Ammon's horn (tissue), 1 donor: ENCODE measurements at regions not wholly inside any gene's neighbourhood (a gene's known extent, or its start where the extent isn't known, plus 50 kb on each side); places are given as distances from the start of the nearest gene placed in this dataset.

Source experiments
- DNase-seq: peaks from one replicate; pipeline ENCODE4 v3.0.0-alpha.2; 2016; ENCODE audit warnings: low spot score

GRCh38 chr7:73964786-73965185 is 63.2 kb upstream of the ELN start:
- DNase-seq: no peak

GRCh38 chr7:73966062-73966940 is 61.7 kb upstream of the ELN start:
- DNase-seq: no peak

GRCh38 chr7:73966941-73967831 is 60.8 kb upstream of the ELN start:
- no peak for DNase-seq

- DNase-seq: no peak
Measured at GRCh38 chr7:73967832-73968290, 60.1 kb upstream of the ELN start.

GRCh38 chr7:73968487-73968886 is 59.5 kb upstream of the ELN start:
- no peak for DNase-seq

- DNase-seq: no peak
Measured at GRCh38 chr7:73969991-73970390, 58.0 kb upstream of the ELN start.

- DNase-seq: no peak
Measured at GRCh38 chr7:73970801-73971229, 57.2 kb upstream of the ELN start.

GRCh38 chr7:73971322-73971703 is 56.7 kb upstream of the ELN start:
- no peak for DNase-seq

- DNase-seq: no peak
Measured at GRCh38 chr7:73971704-73972341, 56.1 kb upstream of the ELN start.

GRCh38 chr7:73972614-73973013 is 55.4 kb upstream of the ELN start:
- no peak for DNase-seq

- no peak for DNase-seq
Measured at GRCh38 chr7:73973091-73973490, 54.9 kb upstream of the ELN start.

- DNase-seq: no peak
Measured at GRCh38 chr7:73974101-73974947, 53.6 kb upstream of the ELN start.

GRCh38 chr7:73974948-73975926 is 52.7 kb upstream of the ELN start:
- DNase-seq: no peak

- DNase-seq: no peak
Measured at GRCh38 chr7:73976761-73977618, 51.0 kb upstream of the ELN start.

- DNase-seq: no peak
Measured at GRCh38 chr7:73977619-73978618, 50.1 kb upstream of the ELN start.
